ENCODE measurements at regions not wholly inside any gene's neighbourhood (a gene's known extent, or its start where the extent isn't known, plus 50 kb on each side); places are given as distances from the start of the nearest gene placed in this dataset.
"Not testable (repeated sequence)": the region's sequence is repeated elsewhere in the genome, so short reads cannot be mapped to it uniquely, and the experiment has no call there.

DNA sequence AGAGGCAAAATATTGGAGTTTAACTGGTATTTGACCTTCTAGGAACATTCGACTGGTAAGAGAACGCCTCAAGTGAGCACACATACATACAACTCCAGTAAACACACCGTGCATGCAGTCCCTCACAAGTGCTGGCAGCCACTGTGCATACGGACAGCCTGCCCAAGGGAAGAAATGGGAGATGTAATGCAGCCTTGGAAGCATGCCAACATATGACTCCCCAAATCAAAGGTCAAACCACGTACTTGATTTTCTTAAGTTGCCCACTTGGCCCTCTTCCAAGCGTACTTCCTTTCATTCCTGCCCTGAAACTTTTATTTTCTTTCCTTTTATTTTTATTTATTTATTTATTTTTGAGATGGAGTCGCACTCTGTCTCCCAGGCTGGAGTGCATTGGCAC is 206.6 kb downstream of the SPRY1 start:
- DNase-seq = no peak

DNA sequence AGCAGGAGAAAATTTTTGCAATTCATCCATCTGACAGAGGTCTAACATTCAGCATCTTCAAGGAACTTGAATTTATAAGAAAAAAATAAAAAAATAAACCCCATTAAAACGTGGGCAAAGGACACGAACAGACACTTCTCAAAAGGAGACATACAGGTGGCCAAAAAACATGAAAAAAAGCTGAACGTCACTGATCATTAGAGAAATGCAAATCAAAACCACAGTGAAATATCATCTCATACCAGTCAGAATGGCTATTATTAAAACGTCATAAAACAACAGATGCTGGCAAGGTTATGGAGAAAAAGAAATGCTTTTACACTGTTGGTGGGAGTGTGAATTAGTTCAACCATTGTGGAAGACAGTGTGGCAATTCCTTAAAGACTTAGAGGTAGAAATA is 209.2 kb downstream of the SPRY1 start:
- DNase-seq = not testable (repeated sequence)

GRCh38 chr4:123606336-123606735 is 209.7 kb downstream of the SPRY1 start:
- DNase-seq = no peak

- no peak for DNase-seq
Measured at GRCh38 chr4:123606946-123607542, 210.4 kb downstream of the SPRY1 start.

- DNase-seq = no peak
Measured at GRCh38 chr4:123609829-123610228, 213.2 kb downstream of the SPRY1 start.

- DNase-seq = no peak
Measured at GRCh38 chr4:123613586-123614344, 217.2 kb downstream of the SPRY1 start.

GRCh38 chr4:123615901-123616300 is 219.3 kb downstream of the SPRY1 start:
- no peak for DNase-seq

DNA sequence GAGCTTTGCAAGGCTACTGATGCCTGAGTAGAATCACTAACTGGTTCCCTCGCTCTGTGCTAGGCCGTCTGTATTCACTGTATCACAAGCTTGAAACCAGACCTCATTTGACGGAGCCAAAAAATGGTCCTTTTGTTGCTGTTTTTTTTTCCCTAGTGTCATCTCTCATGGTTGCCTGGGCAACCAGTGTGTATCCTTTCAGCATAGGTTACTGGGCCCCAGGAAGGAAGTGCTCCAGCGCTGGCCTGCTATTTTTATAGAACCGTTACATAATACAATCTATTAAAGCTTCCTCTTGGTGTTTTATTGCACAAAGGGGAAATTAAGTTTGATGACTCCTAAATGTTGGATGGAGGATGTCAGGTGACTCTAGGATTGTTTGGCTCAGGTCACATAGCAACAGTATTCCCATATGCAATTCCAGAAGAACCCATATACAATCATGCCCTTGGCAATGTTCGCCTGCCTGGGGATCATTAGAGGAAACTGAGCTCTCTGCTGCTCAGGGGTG is 220.4 kb downstream of the SPRY1 start:
- DNase-seq = peak; percentile 75 to 85

GRCh38 chr4:123617791-123618190 is 221.2 kb downstream of the SPRY1 start:
- DNase-seq = no peak

GRCh38 chr4:123618606-123619005 is 222.0 kb downstream of the SPRY1 start:
- DNase-seq = no peak

DNA sequence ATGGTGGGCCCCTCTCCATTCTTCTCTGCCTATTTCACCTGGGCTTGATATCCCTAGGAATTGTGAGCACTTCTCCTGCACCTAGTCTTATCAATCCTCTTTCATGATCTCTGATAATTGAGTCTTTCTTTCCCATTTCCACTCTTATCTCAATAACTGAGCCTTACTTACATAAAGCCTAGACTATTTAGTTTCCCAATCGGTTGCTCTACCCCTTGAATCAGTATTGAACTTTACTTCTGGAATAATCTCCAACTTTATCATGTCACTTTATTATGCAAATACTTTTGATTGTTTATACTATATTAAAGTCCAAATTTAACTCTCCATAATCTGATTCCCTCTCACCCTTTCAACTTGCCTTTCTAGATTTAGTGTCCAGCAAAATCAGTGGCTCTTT is 222.7 kb downstream of the SPRY1 start:
- no peak for DNase-seq

GRCh38 chr4:123619895-123620294 is 223.3 kb downstream of the SPRY1 start:
- DNase-seq = no peak

- peak in 1 of 2 donors; percentile 21 for DNase-seq
Measured at GRCh38 chr4:123621072-123621705, 224.6 kb downstream of the SPRY1 start.

GRCh38 chr4:123622572-123622971 is 226.0 kb downstream of the SPRY1 start:
- no peak for DNase-seq

DNA sequence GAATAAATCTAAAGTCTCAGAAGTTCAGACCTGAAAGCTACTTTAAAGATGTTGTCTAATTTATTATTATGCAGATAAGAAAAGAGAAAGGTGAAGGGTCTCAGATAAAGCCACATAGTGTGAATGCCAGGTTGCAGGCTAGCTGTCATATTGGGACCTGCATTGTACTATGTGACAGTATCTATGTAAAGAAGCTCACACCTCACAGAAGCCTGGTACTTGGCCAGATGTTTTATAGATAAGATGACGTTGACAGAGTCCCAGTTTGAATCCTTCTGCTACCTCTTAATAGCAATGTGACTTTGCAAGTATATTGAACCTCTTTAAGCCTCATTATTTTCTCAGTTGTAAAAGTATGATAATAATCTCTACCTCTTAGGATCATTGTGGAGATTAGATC is 227.0 kb downstream of the SPRY1 start:
- no peak for DNase-seq

DNA sequence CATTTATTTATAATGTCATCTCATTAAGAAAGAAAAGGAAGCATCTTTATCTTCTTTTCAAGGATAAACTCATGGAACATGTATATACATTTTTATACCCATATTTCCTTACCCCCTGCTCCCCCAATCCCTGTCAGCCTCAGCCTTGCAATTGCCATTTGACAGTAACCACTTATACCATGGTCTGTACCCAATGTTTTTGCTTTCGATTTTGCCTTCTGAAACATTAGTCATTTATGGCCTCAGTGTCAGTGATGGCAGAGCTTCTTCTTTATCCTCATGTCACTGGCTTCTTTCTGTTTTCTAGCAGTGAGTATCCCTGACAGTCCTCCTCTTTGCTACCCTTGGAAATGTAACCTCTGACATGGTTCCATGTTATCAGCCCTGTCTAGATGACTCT is 228.4 kb downstream of the SPRY1 start:
- DNase-seq = no peak

DNA sequence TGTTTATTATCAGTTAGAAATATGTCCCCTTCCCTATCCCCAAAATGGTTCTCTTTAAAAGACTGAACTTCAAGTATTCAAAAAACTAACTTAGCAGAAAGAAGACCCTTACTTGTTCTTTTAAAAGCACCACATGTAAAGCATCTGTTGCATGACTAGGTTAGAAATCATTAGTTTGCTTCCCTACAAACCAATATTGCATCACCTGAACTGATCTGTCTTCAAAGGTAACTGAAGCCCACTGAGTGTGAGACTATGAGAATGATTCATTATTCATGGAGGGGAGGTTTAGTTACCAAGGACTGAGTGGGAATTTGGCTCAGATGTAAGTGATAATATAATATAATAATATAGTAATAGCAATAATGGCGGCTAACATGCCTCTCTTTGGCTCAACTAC is 231.7 kb downstream of the SPRY1 start:
- no peak for DNase-seq

DNA sequence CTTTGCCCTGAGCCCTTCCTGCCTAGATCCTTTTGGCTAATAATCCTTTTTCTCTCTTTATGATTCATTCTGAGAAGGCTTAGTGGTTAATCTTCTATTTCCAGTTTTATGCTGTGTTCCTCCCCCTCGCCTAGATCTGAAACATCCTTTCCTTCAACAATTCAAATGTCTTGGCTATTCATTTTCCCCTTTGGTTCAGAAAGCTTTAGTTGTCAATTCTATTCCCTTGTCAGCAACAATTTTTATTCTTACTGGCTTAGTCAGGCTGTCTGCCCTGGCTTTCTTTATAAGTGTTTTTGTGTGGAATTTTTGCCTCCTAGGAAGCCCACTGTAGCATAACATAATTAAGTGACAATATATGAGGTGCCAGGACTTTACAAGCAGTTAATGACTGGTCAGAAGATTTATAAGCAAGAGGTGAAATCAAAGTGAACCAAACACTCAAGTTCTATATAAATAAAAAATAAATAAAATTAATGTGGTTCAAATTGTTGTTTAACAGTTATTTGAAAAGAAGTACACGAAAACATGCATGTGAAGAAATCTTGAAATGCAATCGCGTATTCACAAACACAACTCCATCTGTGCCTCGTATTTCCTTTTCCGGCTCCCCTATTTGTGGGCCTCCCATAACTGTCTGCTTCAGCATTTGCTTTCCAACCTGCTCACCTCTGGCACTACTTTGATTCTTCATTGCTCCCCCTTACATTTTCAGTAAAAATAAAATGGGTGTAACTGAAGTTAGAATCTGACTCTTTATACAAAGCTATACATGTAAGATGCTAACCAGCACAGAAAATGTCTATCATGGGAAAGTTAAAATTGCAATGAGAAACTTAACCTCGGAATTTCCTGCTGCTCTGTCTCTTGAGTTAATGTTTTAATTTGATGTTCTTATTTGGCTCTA is 235.4 kb downstream of the SPRY1 start:
- DNase-seq = no peak

DNA sequence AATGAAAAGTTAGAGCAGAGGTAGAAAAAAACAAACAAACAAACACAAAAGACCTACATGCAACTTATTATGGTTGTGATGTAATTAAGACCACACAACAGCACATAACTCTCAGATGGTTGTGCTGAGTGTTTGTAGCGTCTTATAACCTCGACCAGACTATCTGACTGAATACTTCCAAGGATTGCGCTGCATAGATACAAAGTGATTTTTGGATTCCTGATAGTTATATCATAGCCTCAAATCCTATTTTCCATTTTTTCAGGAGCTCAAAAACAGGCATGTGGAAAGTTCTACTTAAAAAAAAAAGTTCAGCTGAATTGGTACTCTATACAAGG is 236.1 kb downstream of the SPRY1 start:
- DNase-seq = no peak

DNA sequence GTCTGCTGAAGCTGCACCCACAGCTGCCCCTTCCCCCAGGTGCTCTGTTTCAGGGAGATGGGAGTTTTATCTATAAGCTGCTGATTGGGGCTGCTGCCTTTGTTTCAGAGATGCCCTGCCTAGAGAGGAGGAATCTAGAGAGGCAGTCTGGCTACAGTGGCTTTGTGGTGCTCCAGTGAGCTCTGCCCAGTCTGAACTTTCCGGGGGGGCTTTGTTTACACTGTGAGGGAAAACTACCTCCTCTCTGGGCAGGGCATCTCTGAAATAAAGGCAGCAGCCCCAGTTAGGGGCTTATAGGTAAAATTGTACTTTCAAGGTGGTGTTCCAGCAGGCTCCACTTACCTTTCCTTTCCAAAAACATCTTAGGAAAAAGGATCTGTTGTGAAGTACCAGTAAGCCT is 242.2 kb downstream of the SPRY1 start:
- no peak for DNase-seq

- no peak for DNase-seq
Measured at GRCh38 chr4:123640271-123640670, 243.7 kb downstream of the SPRY1 start.

- no peak for DNase-seq
Measured at GRCh38 chr4:123640824-123641223, 244.2 kb downstream of the SPRY1 start.

- DNase-seq = no peak
Measured at GRCh38 chr4:123643691-123644090, 247.1 kb downstream of the SPRY1 start.

Measured in CD4-positive, alpha-beta T cell treated with Interleukin-4 for 1 hour (primary cell).